GM23338 (cell line): ENCODE measurements at regions not wholly inside any gene's neighbourhood (a gene's known extent, or its start where the extent isn't known, plus 50 kb on each side); places are given as distances from the start of the nearest gene placed in this dataset.

ENCODE experiments used
- ATAC-seq: fragments of 200-7000 bp; cut with Tn5 transposase; 3 replicates; pipeline ENCODE4 v1.9.1; 2020
- DNase-seq: peaks from one replicate; pipeline ENCODE4 v3.0.0-alpha.2; 2015; ENCODE audit warnings: low spot score
- H2AFZ ChIP-seq: fragments of 200-600 bp; sonication (generic); 2 replicates; pipeline ENCODE4 v1.8.0; 2016; ENCODE audit warnings: antibody characterized with exemption, mild to moderate bottlenecking, moderate library complexity
- H3F3A ChIP-seq: fragments of 200-600 bp; sonication (generic); replicated peaks from 2 replicates; pipeline ENCODE4 v1.8.0; 2017; ENCODE audit warnings: antibody characterized with exemption, mixed run types, low read depth
- H3K27ac ChIP-seq: fragments of 200-600 bp; sonication (generic); 2 replicates; pipeline ENCODE4 v1.6.1; 2016; ENCODE audit warnings: low read depth
- H3K27me3 ChIP-seq: fragments of 200-600 bp; sonication (generic); 2 replicates; pipeline ENCODE4 v1.8.0; 2016; ENCODE audit warnings: mild to moderate bottlenecking, mixed run types, moderate library complexity; ENCODE audit not compliant: insufficient read depth
- H3K36me3 ChIP-seq: fragments of 200-600 bp; sonication (generic); 2 replicates; pipeline ENCODE4 v1.8.0; 2016; ENCODE audit warnings: mild to moderate bottlenecking; ENCODE audit not compliant: insufficient read depth
- H3K4me1 ChIP-seq: fragments of 200-600 bp; sonication (generic); 2 replicates; pipeline ENCODE4 v1.8.0; 2016; ENCODE audit warnings: mild to moderate bottlenecking, moderate library complexity; ENCODE audit not compliant: insufficient read depth
- H3K4me2 ChIP-seq: fragments of 200-600 bp; sonication (generic); 2 replicates; pipeline ENCODE4 v1.7.1; 2017; ENCODE audit warnings: mixed run types
- H3K4me3 ChIP-seq: fragments of 200-600 bp; sonication (generic); 2 replicates; pipeline ENCODE4 v1.6.1; 2016; ENCODE audit warnings: mixed run types
- H3K79me2 ChIP-seq: fragments of 200-600 bp; sonication (generic); replicated peaks from 2 replicates; pipeline ENCODE4 v1.8.0; 2017; ENCODE audit warnings: mild to moderate bottlenecking; ENCODE audit not compliant: insufficient read depth
- H3K9me2 ChIP-seq: fragments of 200-600 bp; sonication (generic); 2 replicates; pipeline ENCODE4 v1.8.0; 2017; ENCODE audit not compliant: insufficient read depth
- H4K20me1 ChIP-seq: fragments of 200-600 bp; sonication (generic); replicated peaks from 2 replicates; pipeline ENCODE4 v1.8.0; 2017; ENCODE audit warnings: mild to moderate bottlenecking; ENCODE audit not compliant: insufficient read depth
- H3K27ac Mint-ChIP-seq: 2 replicates; pipeline ENCODE4 v1.8.0; 2020; ENCODE audit warnings: inconsistent platforms, mild to moderate bottlenecking, moderate library complexity, mixed read lengths
- H3K27me3 Mint-ChIP-seq: 3 replicates; pipeline ENCODE4 v1.8.0; 2022; ENCODE audit warnings: low read depth, mild to moderate bottlenecking, moderate library complexity, mixed read lengths, inconsistent platforms; ENCODE audit not compliant: insufficient read depth, poor library complexity
- H3K36me3 Mint-ChIP-seq: 3 replicates; pipeline ENCODE4 v1.8.0; 2021; ENCODE audit warnings: low read depth, mild to moderate bottlenecking, inconsistent platforms, moderate library complexity, mixed read lengths
- H3K4me1 Mint-ChIP-seq: 3 replicates; pipeline ENCODE4 v1.8.0; 2020; ENCODE audit warnings: mild to moderate bottlenecking, inconsistent platforms, mixed read lengths
- H3K4me3 Mint-ChIP-seq: 3 replicates; pipeline ENCODE4 v1.8.0; 2021; ENCODE audit warnings: moderate library complexity, mild to moderate bottlenecking, inconsistent platforms, mixed read lengths
- H3K9me3 Mint-ChIP-seq: 3 replicates; pipeline ENCODE4 v1.8.0; 2020; ENCODE audit warnings: moderate library complexity, mild to moderate bottlenecking, inconsistent platforms, mixed read lengths
- CREB1 ChIP-seq: fragments of 250-450 bp; sonication (Bioruptor Pico); IDR thresholded peaks from 2 replicates; pipeline ENCODE4 v1.5.0; 2020; ENCODE audit warnings: low read depth, mild to moderate bottlenecking, moderate library complexity
- EZH2 ChIP-seq: fragments of 200-600 bp; sonication (generic); IDR thresholded peaks from one replicate; pipeline ENCODE4 v1.8.0; 2017; ENCODE audit warnings: antibody characterized with exemption, mild to moderate bottlenecking, low read depth; ENCODE audit not compliant: unreplicated experiment
- STAT1 ChIP-seq: IDR thresholded peaks from one replicate; pipeline ENCODE4 v1.6.1; 2016; ENCODE audit warnings: antibody characterized with exemption; ENCODE audit not compliant: unreplicated experiment
- ZNF114 ChIP-seq: fragments of 250-450 bp; sonication (Bioruptor Pico); IDR thresholded peaks from 2 replicates; pipeline ENCODE4 v1.5.0; 2020; ENCODE audit warnings: mild to moderate bottlenecking, moderate library complexity
- ZNF331 ChIP-seq: fragments of 250-450 bp; sonication (Bioruptor Pico); IDR thresholded peaks from 2 replicates; pipeline ENCODE4 v1.5.0; 2020; ENCODE audit warnings: low read depth, mild to moderate bottlenecking, moderate library complexity
- TF ChIP-seq, protein P1 (sequence below): IDR thresholded peaks from one replicate; pipeline ENCODE4 v1.6.1; 2018; ENCODE audit warnings: antibody characterized with exemption; ENCODE audit not compliant: unreplicated experiment
- TF ChIP-seq, protein P2 (sequence below): IDR thresholded peaks from 2 replicates; pipeline ENCODE4 v1.6.1; 2016; ENCODE audit warnings: antibody characterized with exemption

DNA sequence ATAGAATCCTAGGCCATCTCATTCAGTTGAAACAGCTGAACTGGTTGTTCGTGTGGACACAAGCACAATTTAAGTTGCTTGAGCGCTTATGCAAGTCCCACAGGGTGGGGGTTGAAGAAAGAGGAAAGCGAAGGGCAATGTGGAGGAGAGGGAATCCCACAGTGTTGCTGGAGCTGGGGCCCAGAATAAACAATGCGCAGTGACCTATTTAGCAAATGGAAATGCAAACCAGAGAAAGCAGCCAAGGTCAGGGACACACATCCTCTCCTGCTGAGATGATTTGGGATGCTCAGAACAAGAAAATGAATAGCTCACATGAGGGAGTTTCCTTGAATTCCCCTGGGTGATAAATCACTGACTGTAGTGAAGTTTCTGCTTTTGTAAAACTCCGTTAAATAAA is 838.3 kb downstream of the TLE4 start (continued):
- TF ChIP-seq, protein P1, sequence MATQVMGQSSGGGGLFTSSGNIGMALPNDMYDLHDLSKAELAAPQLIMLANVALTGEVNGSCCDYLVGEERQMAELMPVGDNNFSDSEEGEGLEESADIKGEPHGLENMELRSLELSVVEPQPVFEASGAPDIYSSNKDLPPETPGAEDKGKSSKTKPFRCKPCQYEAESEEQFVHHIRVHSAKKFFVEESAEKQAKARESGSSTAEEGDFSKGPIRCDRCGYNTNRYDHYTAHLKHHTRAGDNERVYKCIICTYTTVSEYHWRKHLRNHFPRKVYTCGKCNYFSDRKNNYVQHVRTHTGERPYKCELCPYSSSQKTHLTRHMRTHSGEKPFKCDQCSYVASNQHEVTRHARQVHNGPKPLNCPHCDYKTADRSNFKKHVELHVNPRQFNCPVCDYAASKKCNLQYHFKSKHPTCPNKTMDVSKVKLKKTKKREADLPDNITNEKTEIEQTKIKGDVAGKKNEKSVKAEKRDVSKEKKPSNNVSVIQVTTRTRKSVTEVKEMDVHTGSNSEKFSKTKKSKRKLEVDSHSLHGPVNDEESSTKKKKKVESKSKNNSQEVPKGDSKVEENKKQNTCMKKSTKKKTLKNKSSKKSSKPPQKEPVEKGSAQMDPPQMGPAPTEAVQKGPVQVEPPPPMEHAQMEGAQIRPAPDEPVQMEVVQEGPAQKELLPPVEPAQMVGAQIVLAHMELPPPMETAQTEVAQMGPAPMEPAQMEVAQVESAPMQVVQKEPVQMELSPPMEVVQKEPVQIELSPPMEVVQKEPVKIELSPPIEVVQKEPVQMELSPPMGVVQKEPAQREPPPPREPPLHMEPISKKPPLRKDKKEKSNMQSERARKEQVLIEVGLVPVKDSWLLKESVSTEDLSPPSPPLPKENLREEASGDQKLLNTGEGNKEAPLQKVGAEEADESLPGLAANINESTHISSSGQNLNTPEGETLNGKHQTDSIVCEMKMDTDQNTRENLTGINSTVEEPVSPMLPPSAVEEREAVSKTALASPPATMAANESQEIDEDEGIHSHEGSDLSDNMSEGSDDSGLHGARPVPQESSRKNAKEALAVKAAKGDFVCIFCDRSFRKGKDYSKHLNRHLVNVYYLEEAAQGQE: no peak

DNA sequence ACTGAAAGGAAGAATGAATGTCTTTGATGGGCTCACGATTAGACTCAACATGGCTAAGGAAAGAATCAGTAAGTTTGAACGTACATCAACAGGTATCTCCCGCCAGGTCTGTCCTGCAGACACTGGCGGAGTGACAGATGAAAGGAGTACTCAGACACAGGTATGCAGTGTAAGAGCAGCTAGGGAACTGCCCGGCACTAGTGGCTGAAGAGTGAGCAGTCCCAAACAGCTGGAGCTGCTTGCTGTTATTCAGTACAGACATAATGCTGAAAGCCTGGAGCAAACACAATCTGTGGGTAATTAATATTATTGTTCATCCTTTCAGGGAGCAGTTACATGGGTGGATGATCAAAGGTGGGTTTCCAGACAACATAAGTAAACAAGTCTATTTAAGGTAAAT is 835.5 kb downstream of the TLE4 start:
- H3K27me3 Mint-ChIP-seq: no peaks in the 10 kb centered on the region
- peaks cover 51% of the 10 kb centered on the region for H3K36me3 Mint-ChIP-seq
- Histone ChIP-seq H3K4me1 (peaks cover 43% of the 10 kb centered on the region), H3K4me2 (no peak overlapping the region), H3K27me3 (no peaks in the 10 kb centered on the region), H3K36me3 (no peaks in the 10 kb centered on the region), H3K27ac (no peak overlapping the region), H3K79me2 (no peaks in the 10 kb centered on the region), H3K4me3 (no peak overlapping the region), H2AFZ (no peak overlapping the region), H4K20me1 (no peaks in the 10 kb centered on the region), H3K9me2 (0 out of 2 replicates have a peak, but pooled peaks cover 5% of the 10 kb centered on the region), H3F3A (no peaks in the 10 kb centered on the region)
- peaks cover 43% of the 10 kb centered on the region for H3K4me1 Mint-ChIP-seq
- DNase-seq (peak; percentile 30), ATAC-seq (no peak)
- TF ChIP-seq CREB1: no peak
- TF ChIP-seq EZH2: no peak
- no peak for TF ChIP-seq ZNF331 (CRISPR knock-in tag)
- no peak for TF ChIP-seq STAT1
- TF ChIP-seq, protein P2, sequence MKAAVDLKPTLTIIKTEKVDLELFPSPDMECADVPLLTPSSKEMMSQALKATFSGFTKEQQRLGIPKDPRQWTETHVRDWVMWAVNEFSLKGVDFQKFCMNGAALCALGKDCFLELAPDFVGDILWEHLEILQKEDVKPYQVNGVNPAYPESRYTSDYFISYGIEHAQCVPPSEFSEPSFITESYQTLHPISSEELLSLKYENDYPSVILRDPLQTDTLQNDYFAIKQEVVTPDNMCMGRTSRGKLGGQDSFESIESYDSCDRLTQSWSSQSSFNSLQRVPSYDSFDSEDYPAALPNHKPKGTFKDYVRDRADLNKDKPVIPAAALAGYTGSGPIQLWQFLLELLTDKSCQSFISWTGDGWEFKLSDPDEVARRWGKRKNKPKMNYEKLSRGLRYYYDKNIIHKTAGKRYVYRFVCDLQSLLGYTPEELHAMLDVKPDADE: no peak
- H3K9me3 Mint-ChIP-seq: peaks cover 45% of the 10 kb centered on the region
- H3K4me3 Mint-ChIP-seq: no peak overlapping the region
- no peak overlapping the region for H3K27ac Mint-ChIP-seq

DNA sequence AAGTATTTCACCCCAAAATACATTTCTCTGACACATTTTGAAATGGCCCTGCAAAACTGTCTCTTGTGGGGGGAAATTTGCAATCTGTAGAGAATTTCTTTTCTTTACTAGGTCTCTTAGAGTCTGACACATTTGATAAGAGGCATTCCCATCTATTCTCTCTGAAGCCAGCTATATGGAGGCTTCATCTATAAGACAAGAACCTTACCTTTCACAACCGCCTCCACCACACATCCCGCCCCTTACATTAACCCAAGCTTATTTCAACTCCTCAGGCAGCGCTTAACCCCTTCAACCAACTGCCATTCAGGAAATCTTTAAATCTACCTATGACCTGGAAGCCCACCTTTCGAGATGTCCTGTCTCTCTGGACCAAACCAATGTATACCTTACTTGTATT is 829.5 kb downstream of the TLE4 start:
- peak; percentile 67 for ATAC-seq
- Histone ChIP-seq H3K4me1 (peaks cover 35% of the 10 kb centered on the region), H3K4me3 (peak overlapping the region; percentile 20), H3K36me3 (no peaks in the 10 kb centered on the region), H3K27ac (peak overlapping the region; percentile 82), H4K20me1 (no peaks in the 10 kb centered on the region), H3F3A (no peaks in the 10 kb centered on the region), H3K4me2 (peak overlapping the region; percentile 58), H3K27me3 (no peaks in the 10 kb centered on the region), H3K79me2 (no peaks in the 10 kb centered on the region), H3K9me2 (0 out of 2 replicates have a peak, but pooled peaks cover 5% of the 10 kb centered on the region), H2AFZ (no peak overlapping the region)
- Mint-ChIP-seq H3K9me3 (peaks cover 20% of the 10 kb centered on the region), H3K27ac (peak overlapping the region; percentile 80), H3K27me3 (peaks cover 2% of the 10 kb centered on the region), H3K4me1 (peaks cover 31% of the 10 kb centered on the region), H3K36me3 (peaks cover 32% of the 10 kb centered on the region), H3K4me3 (no peak overlapping the region)
- peak; percentile 17 for DNase-seq
- no peak for TF ChIP-seq ZNF114 (CRISPR knock-in tag)
- TF ChIP-seq ZNF331 (CRISPR knock-in tag): no peak
